ENCODE measurements at regions not wholly inside any gene's neighbourhood (a gene's known extent, or its start where the extent isn't known, plus 50 kb on each side); places are given as distances from the start of the nearest gene placed in this dataset.

GRCh38 chr1:5513846-5514526, 478.2 kb downstream of the NPHP4 start:
- DNase-seq = no peak

GRCh38 chr1:5513179-5513578, 479.0 kb downstream of the NPHP4 start:
- no peak for DNase-seq

- no peak for DNase-seq
Observed at GRCh38 chr1:5511381-5512097, 480.7 kb downstream of the NPHP4 start.

- DNase-seq = peak; percentile 69
Observed at GRCh38 chr1:5509664-5510452, 482.4 kb downstream of the NPHP4 start.

- DNase-seq = no peak
Observed at GRCh38 chr1:5508669-5509330, 483.4 kb downstream of the NPHP4 start.

- no peak for DNase-seq
Observed at GRCh38 chr1:5507340-5507739, 484.9 kb downstream of the NPHP4 start.

GRCh38 chr1:5506634-5507033, 485.6 kb downstream of the NPHP4 start:
- DNase-seq = no peak

GRCh38 chr1:5505944-5506343, 486.3 kb downstream of the NPHP4 start:
- no peak for DNase-seq

- DNase-seq = no peak
Observed at GRCh38 chr1:5504364-5504740, 487.9 kb downstream of the NPHP4 start.

- no peak for DNase-seq
Observed at GRCh38 chr1:5503556-5504363, 488.5 kb downstream of the NPHP4 start.

- DNase-seq = no peak
Observed at GRCh38 chr1:5502311-5503194, 489.7 kb downstream of the NPHP4 start.

GRCh38 chr1:5501206-5501930, 490.9 kb downstream of the NPHP4 start:
- DNase-seq = no peak

- no peak for DNase-seq
Observed at GRCh38 chr1:5500541-5500940, 491.7 kb downstream of the NPHP4 start.

- no peak for DNase-seq
Observed at GRCh38 chr1:5497503-5497902, 494.7 kb downstream of the NPHP4 start.

GRCh38 chr1:5495596-5496410, 496.4 kb downstream of the NPHP4 start:
- no peak for DNase-seq

GRCh38 chr1:5494518-5494917, 497.7 kb downstream of the NPHP4 start:
- DNase-seq = no peak

GRCh38 chr1:5493851-5494311, 498.3 kb downstream of the NPHP4 start:
- DNase-seq = no peak

GRCh38 chr1:5493275-5493674, 498.9 kb downstream of the NPHP4 start:
- DNase-seq = no peak

- no peak for DNase-seq
Observed at GRCh38 chr1:5492846-5493245, 499.4 kb downstream of the NPHP4 start.

Data from femur (tissue), 1 donor.